LNCaP clone FGC (cell line): ENCODE measurements at regions not wholly inside any gene's neighbourhood (a gene's known extent, or its start where the extent isn't known, plus 50 kb on each side); places are given as distances from the start of the nearest gene placed in this dataset.
"Not testable (repeated sequence)": the region's sequence is repeated elsewhere in the genome, so short reads cannot be mapped to it uniquely, and the experiment has no call there.

Experiments used
- DNase-seq: peaks from one replicate; pipeline ENCODE4 v3.0.0-alpha.2; 2011; ENCODE audit warnings: low read depth
- H3K4me3 ChIP-seq: 2 replicates; pipeline ENCODE4 v1.5.1; 2011; ENCODE audit warnings: mild to moderate bottlenecking, low read depth, low read length, control low read depth
- CTCF ChIP-seq: IDR thresholded peaks from 2 replicates; pipeline ENCODE4 v1.5.1; 2012; ENCODE audit warnings: mild to moderate bottlenecking; ENCODE audit not compliant: control insufficient read depth, insufficient read depth; ENCODE audit errors: extremely low read depth

GRCh38 chr13:65401315-65401714, 1828.8 kb downstream of the PCDH9 start:
- no peak for TF ChIP-seq CTCF
- H3K4me3 ChIP-seq, result no peak overlapping the region
- no peak for DNase-seq

DNA sequence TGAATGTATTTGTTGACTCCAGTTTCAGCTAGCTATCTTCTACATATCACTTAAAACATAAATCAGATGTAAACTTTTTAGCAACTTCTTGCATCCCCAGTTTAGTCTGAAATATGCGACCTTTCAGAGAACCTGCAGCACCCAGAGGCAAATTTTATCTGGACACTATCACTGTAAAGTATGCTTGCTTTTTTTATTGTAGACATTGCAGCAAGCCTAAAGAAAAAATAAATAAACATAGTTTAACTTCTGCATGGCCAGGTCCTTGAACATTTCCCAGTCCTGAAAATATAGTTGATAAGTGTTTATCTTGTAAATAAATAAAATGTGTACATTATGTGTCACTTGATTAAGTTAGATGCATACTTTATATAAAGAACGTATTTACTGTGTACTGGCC, 1829.4 kb downstream of the PCDH9 start:
- no peak overlapping the region for H3K4me3 ChIP-seq
- no peak for TF ChIP-seq CTCF
- DNase-seq, result no peak

GRCh38 chr13:65387743-65388347, 1842.3 kb downstream of the PCDH9 start:
- no peak for TF ChIP-seq CTCF
- H3K4me3 ChIP-seq, result no peak overlapping the region
- no peak for DNase-seq

DNA sequence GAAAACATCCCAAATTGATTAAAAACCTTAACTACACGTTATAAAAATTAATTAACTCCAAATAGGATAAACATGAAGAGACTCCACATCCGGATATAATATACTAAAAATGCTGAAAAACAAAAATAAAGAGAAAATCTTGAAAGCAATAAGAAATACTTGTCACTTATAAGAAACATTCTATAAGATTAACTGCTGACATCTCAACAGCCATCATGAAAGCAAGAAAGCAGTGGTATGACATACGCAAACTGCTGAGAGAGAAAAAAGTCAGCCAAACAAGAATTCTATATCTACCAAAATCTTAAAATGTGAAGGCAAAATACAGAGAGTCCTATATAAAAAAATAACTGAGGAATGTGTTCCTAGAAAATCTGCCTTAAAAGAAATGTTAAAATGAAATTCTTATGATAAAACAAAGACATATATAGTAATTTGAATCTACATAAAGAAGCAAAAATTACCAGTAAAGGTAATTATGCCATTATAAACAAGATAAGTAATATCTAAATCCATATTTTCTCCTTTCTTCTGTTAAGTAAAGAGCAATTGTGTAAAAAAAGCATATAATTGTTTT, 1851.1 kb downstream of the PCDH9 start:
- no peak for TF ChIP-seq CTCF
- H3K4me3 ChIP-seq, result no peak overlapping the region
- no peak for DNase-seq

DNA sequence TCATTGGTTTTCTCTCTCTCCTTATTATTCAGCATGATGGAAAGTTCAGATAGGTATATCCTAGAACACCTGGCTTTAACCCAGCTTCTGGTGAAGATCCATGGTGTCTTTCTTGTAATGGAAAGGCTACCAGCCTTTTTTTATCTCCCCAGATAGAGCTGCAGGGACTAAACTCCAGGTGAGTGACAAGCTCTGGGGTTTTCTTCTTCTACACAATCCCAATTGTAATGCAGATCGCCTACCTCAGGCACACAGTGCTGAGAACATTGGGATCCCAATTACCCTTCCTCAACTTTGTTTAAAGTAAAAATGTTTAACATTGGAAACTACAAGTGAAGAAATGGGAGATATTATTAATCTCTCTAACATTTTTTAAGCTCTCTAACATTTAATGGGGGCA, 1851.7 kb downstream of the PCDH9 start:
- no peak for DNase-seq
- TF ChIP-seq CTCF, result no peak
- H3K4me3 ChIP-seq, result no peak overlapping the region

- no peak for DNase-seq
- no peak for TF ChIP-seq CTCF
- no peak overlapping the region for H3K4me3 ChIP-seq
Observed at GRCh38 chr13:65368832-65369231, 1861.3 kb downstream of the PCDH9 start.

DNA sequence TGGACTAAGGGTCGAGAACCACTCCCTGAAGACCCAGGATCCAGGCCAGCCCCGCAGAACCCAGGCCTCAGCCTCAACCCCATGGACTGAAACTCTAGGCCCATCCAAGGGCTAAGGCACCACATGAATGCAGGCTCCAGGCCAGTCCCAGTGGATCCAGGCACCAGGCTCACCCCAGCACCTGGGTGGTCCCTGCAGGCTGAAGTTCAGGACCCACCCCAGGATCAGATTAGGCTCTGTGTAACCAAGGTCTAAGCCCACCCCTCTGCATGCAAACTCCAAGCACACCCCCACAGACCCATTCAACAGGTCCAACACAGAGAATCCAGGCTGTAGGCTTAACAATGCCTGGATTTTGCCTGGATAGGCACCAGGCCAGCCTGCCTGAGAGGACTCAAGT, 1876.2 kb downstream of the PCDH9 start:
- no peak for TF ChIP-seq CTCF
- H3K4me3 ChIP-seq, result no peak overlapping the region
- no peak for DNase-seq

DNA sequence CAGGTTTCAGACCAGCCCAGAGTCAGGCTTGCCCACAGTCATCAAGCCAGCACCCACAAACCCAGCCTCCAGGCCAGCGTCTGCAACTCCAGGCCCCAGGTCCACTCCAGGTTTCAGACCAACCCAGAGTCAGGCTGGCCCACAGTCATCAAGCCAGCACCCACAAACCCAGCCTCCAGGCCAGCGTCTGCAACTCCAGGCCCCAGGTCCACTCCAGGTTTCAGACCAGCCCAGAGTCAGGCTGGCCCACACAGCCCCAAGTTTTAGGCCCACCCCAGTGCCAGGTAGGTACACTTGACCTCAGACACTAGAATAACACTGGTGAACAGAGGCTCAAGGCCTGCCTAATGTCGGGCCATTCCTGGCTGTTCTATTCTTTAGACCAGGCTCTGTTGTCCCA, 1877.0 kb downstream of the PCDH9 start:
- not testable (repeated sequence) for DNase-seq, H3K4me3 ChIP-seq
